ENCODE measurements at regions not wholly inside any gene's neighbourhood (a gene's known extent, or its start where the extent isn't known, plus 50 kb on each side); places are given as distances from the start of the nearest gene placed in this dataset.

DNA sequence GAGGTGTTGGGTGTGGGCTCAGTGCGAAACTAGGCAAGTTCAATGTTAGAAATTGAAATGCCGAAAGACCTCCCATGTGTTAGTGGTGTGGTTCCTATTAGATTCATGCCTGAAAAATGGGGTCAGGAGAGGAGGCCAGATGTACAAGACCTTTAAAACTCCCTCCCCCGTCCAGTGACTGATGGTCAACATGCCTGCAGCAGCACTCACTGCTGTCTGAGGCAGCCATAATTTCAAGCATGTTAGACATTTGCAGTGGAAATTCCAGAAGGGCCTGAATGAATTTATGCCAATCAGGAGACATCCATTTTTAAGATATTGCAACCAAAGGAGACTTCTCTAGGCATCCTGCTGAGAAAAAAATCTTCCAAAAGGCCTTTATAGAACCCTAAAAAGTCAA, 426.9 kb upstream of the NBEA start:
- TF ChIP-seq, protein P1, sequence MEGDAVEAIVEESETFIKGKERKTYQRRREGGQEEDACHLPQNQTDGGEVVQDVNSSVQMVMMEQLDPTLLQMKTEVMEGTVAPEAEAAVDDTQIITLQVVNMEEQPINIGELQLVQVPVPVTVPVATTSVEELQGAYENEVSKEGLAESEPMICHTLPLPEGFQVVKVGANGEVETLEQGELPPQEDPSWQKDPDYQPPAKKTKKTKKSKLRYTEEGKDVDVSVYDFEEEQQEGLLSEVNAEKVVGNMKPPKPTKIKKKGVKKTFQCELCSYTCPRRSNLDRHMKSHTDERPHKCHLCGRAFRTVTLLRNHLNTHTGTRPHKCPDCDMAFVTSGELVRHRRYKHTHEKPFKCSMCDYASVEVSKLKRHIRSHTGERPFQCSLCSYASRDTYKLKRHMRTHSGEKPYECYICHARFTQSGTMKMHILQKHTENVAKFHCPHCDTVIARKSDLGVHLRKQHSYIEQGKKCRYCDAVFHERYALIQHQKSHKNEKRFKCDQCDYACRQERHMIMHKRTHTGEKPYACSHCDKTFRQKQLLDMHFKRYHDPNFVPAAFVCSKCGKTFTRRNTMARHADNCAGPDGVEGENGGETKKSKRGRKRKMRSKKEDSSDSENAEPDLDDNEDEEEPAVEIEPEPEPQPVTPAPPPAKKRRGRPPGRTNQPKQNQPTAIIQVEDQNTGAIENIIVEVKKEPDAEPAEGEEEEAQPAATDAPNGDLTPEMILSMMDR (IDR thresholded peaks at IDR 0.05): no peak
- no peak for TF ChIP-seq ZFX (IDR thresholded peaks at IDR 0.05; ENCODE audit: borderline replicate concordance)

All from 22Rv1 (cell line).